K562 (cell line): ENCODE measurements at regions not wholly inside any gene's neighbourhood (a gene's known extent, or its start where the extent isn't known, plus 50 kb on each side); places are given as distances from the start of the nearest gene placed in this dataset.

Experiments
- ATAC-seq: fragments of 200-7000 bp; cut with Tn5 transposase; 3 replicates; pipeline ENCODE4 v1.9.1; 2020; ENCODE audit warnings: moderate library complexity
- BruUV-seq: library from RNA; stranded (reverse); fragments of 400-500 nt; replicated peaks from 2 replicates; lab custom pipeline; 2021; lab: Mats Ljungman, UMichigan
- CTCF ChIA-PET: fragments of 300-600 bp; formaldehyde crosslinking; extraction: SDS; loops from one replicate; lab custom pipeline; 2021; ENCODE audit warnings: low intra/inter-chr PET ratio; lab: Yijun Ruan, JAX
- POLR2A ChIA-PET: fragments of 300-600, 350-650 bp; sonication (Branson Sonifier 250); formaldehyde crosslinking; extraction: SDS; loops from one replicate; lab custom pipeline; 2021; ENCODE audit warnings: antibody characterized with exemption, inconsistent platforms; lab: Yijun Ruan, JAX
- DNase-seq, 4 experiments: peaks; one replicate each; pipeline versions ENCODE4 v3.0.0 to v3.0.0-alpha.2; 2011 to 2018; ENCODE audit warnings: low spot score in 3 of 4, mixed read lengths in 3 of 4; ENCODE audit errors: extremely low read depth in 1 of 4
- FAIRE-seq: peaks from 2 replicates; lab custom pipeline; 2011; peaks lifted over from hg19 to GRCh38; lab: Jason Lieb, UNC
- H2AFZ ChIP-seq: 2 replicates; pipeline ENCODE4 v1.6.0; 2011; ENCODE audit warnings: low read depth, low read length, control low read depth, inconsistent platforms
- H3K27ac ChIP-seq: fragments of 200-600 bp; 3 replicates; pipeline ENCODE4 v1.8.0; 2011; ENCODE audit warnings: low read depth, mild to moderate bottlenecking, control low read depth, inconsistent platforms, low read length, moderate library complexity, mixed read lengths; ENCODE audit errors: extremely low read depth
- H3K27me3 ChIP-seq, 2 experiments: fragments of 300-600 bp in 1 of 2; 2 replicates in 1 of 2; 3 replicates in 1 of 2; pipeline versions ENCODE4 v1.6.0 to v1.8.0; 2011; ENCODE audit warnings: inconsistent platforms in 2 of 2, low read length in 2 of 2, mild to moderate bottlenecking in 1 of 2, mixed read lengths in 1 of 2, moderate library complexity in 1 of 2; ENCODE audit not compliant: control insufficient read depth in 2 of 2, insufficient read depth in 2 of 2
- H3K36me3 ChIP-seq: fragments of 300-600 bp; 3 replicates; pipeline ENCODE4 v1.8.0; 2011; ENCODE audit warnings: mild to moderate bottlenecking, low read length, inconsistent platforms; ENCODE audit not compliant: control insufficient read depth, insufficient read depth
- H3K4me1 ChIP-seq, 2 experiments: fragments of 200-600 bp in 1 of 2; replicated peaks in 1 of 2; 2 replicates in 1 of 2; 3 replicates in 1 of 2; pipeline versions ENCODE4 v1.5.1 to v1.8.0; 2011; ENCODE audit warnings: inconsistent platforms in 2 of 2, low read length in 2 of 2, mild to moderate bottlenecking in 1 of 2, mixed read lengths in 1 of 2, moderate library complexity in 1 of 2; ENCODE audit not compliant: control insufficient read depth in 2 of 2, insufficient read depth in 2 of 2
- H3K4me2 ChIP-seq: 2 replicates; pipeline ENCODE4 v1.6.1; 2011; ENCODE audit warnings: low read length, control low read depth, inconsistent platforms, mixed read lengths; ENCODE audit not compliant: insufficient read depth
- H3K4me3 ChIP-seq: fragments of 200-600 bp; sonication (generic), shearing (Covaris generic); 2 replicates; pipeline ENCODE4 v1.5.1; 2016; ENCODE audit warnings: control low read depth, inconsistent platforms
- H3K79me2 ChIP-seq: fragments of 200-600 bp; 3 replicates; pipeline ENCODE4 v1.8.0; 2011; ENCODE audit warnings: low read length, inconsistent platforms; ENCODE audit not compliant: control insufficient read depth, insufficient read depth
- H3K9ac ChIP-seq, 2 experiments: 2 replicates each; pipeline versions ENCODE4 v1.6.0 to v1.6.1; 2011; ENCODE audit warnings: low read depth in 2 of 2, low read length in 2 of 2, control low read depth in 1 of 2, inconsistent platforms in 1 of 2, mild to moderate bottlenecking in 1 of 2, mixed read lengths in 1 of 2; ENCODE audit not compliant: insufficient read depth in 1 of 2
- H3K9me1 ChIP-seq: one replicate; pipeline ENCODE4 v1.6.0; 2011; ENCODE audit warnings: inconsistent platforms, mild to moderate bottlenecking, low read length, moderate library complexity; ENCODE audit not compliant: control insufficient read depth, insufficient read depth
- H3K9me3 ChIP-seq: replicated peaks from 2 replicates; pipeline ENCODE4 v1.5.1; 2011; ENCODE audit warnings: low read depth, low read length, inconsistent platforms; ENCODE audit not compliant: control insufficient read depth, insufficient read depth
- H4K20me1 ChIP-seq: replicated peaks from 2 replicates; pipeline ENCODE4 v1.6.1; 2011; ENCODE audit warnings: low read length, inconsistent platforms, mixed read lengths; ENCODE audit not compliant: control insufficient read depth, insufficient read depth
- GABPA ChIP-seq: fragments of 200-800 bp; sonication (Bioruptor generic); conservative IDR thresholded peaks from 2 replicates; pipeline ENCODE4 v1.6.1; 2016; ENCODE audit warnings: low read depth, missing genetic modification characterization, missing compliant biosample characterization
- RBM15 ChIP-seq: fragments of 200-400 bp; formaldehyde crosslinking; IDR thresholded peaks from 2 replicates; pipeline ENCODE4 v1.6.1; 2018; ENCODE audit warnings: mild to moderate bottlenecking, low read length, moderate library complexity; ENCODE audit not compliant: insufficient read depth
- RFX1 ChIP-seq: fragments of 450-650 bp; IDR thresholded peaks from 2 replicates; pipeline ENCODE4 v1.6.1; 2016; ENCODE audit warnings: mild to moderate bottlenecking, moderate library complexity
- SAFB2 ChIP-seq: fragments of 200-400 bp; formaldehyde crosslinking; IDR thresholded peaks from 2 replicates; pipeline ENCODE4 v1.6.1; 2018; ENCODE audit warnings: borderline replicate concordance, low read length, low read depth, moderate library complexity; ENCODE audit not compliant: severe bottlenecking
- ZFX ChIP-seq: sonication (generic); formaldehyde crosslinking; IDR thresholded peaks from 2 replicates; pipeline ENCODE4 v1.8.0; 2022; ENCODE audit warnings: mild to moderate bottlenecking, missing genetic modification reagents, moderate library complexity
- ZNF12 ChIP-seq: sonication (generic); formaldehyde crosslinking; IDR thresholded peaks from 2 replicates; pipeline ENCODE4 v1.4.0; 2020; ENCODE audit warnings: mild to moderate bottlenecking, missing genetic modification reagents
- ZNF586 ChIP-seq: fragments of 450-650 bp; formaldehyde crosslinking; conservative IDR thresholded peaks from 2 replicates; pipeline ENCODE4 v1.4.0; 2020; ENCODE audit warnings: mild to moderate bottlenecking, moderate library complexity
- WGBS: fragments of 100-300 bp; shearing (Covaris generic); methylation state at CpG from one replicate; pipeline ENCODE4 v1.1.6; 2016; ENCODE audit warnings: low coverage, mixed read lengths; ENCODE audit not compliant: insufficient coverage; ENCODE audit errors: missing lambda C conversion rate; 5-methylcytosine and 5-hydroxymethylcytosine counted together
- in situ Hi-C: fragments of 300-500 bp; cut with MboI; formaldehyde crosslinking; loops from 4 replicates; pipeline ENCODE4 v1.15.0; 2018; ENCODE audit warnings: inconsistent platforms, mixed read lengths
- intact Hi-C: fragments of 100-400 bp; cut with micrococcal nuclease; formaldehyde crosslinking; loops from 2 replicates; pipeline ENCODE4 v1.14.2; 2022

GRCh38 chr7:88361357-88361756, 54.7 kb upstream of the STEAP4 start:
- Histone ChIP-seq H3K27me3 (no peaks in the 10 kb centered on the region), H3K4me2 (no peak overlapping the region), H4K20me1 (no peaks in the 10 kb centered on the region), H3K4me1 (no peaks in the 10 kb centered on the region), H3K9ac (no peak overlapping the region), H3K9me1 (no peaks in the 10 kb centered on the region), H3K79me2 (no peaks in the 10 kb centered on the region), H3K36me3 (no peaks in the 10 kb centered on the region), H2AFZ (no peak overlapping the region), H3K4me3 (no peak overlapping the region), H3K9me3 (no peaks in the 10 kb centered on the region), H3K27ac (no peak overlapping the region)
- no peak for ATAC-seq
- ChIA-PET POLR2A (interaction anchor here (0.7 kb wide), 1 partner anchor 64 kb away, joined by 3 read pairs; no protein-coding TSS in a partner anchor), CTCF (no interaction called here)
- 3% methylated on average over 5 of the region's 5 CpGs for WGBS
- no TSS peak for BruUV-seq
- TF ChIP-seq RFX1 (peak; percentile 40; the same call in 1 of the 2 replicates), ZFX (CRISPR knock-in tag) (no peak), RBM15 (no peak), SAFB2 (no peak), GABPA (peak; percentile 36; the same call in 1 of the 2 replicates)
- intact Hi-C loops = no loop called here
- in situ Hi-C loops = no loop called here
- no peak for FAIRE-seq
- DNase-seq = no peak

- Histone ChIP-seq H2AFZ (no peak overlapping the region), H3K27me3 (no peaks in the 10 kb centered on the region), H4K20me1 (no peaks in the 10 kb centered on the region), H3K9me3 (no peaks in the 10 kb centered on the region), H3K9ac (no peak overlapping the region), H3K9me1 (no peaks in the 10 kb centered on the region), H3K4me2 (no peak overlapping the region), H3K4me3 (no peak overlapping the region), H3K36me3 (no peaks in the 10 kb centered on the region), H3K79me2 (no peaks in the 10 kb centered on the region), H3K27ac (no peak overlapping the region)
- FAIRE-seq = no peak
- ChIA-PET CTCF (no interaction called here), POLR2A (no interaction called here)
- 0% methylated on average over 2 of the region's 2 CpGs for WGBS
- BruUV-seq = no TSS peak
- in situ Hi-C loops = no loop called here
- TF ChIP-seq ZNF12 (CRISPR knock-in tag) = peak; percentile 92
- no peak for TF ChIP-seq ZNF586
- TF ChIP-seq, all 486 proteins: peak for 1
- DNase-seq = no peak
- no peaks in the 10 kb centered on the region for H3K4me1 ChIP-seq
- no peak for ATAC-seq
- intact Hi-C loops = no loop called here
Observed at GRCh38 chr7:88358881-88359280, 52.2 kb upstream of the STEAP4 start.
